ENCODE measurements at regions not wholly inside any gene's neighbourhood (a gene's known extent, or its start where the extent isn't known, plus 50 kb on each side); places are given as distances from the start of the nearest gene placed in this dataset.

- peak in 2 of 3 experiments; percentile 43 to 47; a peak in 4 of 6 replicates for TF ChIP-seq CTCF (IDR thresholded peaks at IDR 0.05 in 2 of 3, conservative IDR thresholded peaks at IDR 0.05 in 1 of 3; ENCODE audit: borderline replicate concordance in 1 of 3, insufficient read depth in 1 of 3, low read depth in 2 of 3, low read length in 2 of 3)
- TF ChIP-seq ZNF274 (IDR thresholded peaks at IDR 0.05; ENCODE audit: low read depth, low read length) = no peak
Measured at GRCh38 chr22:33209930-33210784, 152.0 kb upstream of the SYN3 start (continued).

- DNase-seq (ENCODE audit: low read depth, low spot score) (no peak), ATAC-seq (no peak)
- Histone ChIP-seq H3K4me3 (replicated peaks in 1 of 2; ENCODE audit: low read depth in 1 of 2, low read length in 2 of 2) (no peak overlapping the region), H3K36me3 (ENCODE audit: control insufficient read depth in 1 of 2, insufficient read depth in 2 of 2, low read length in 2 of 2) (no peaks in the 10 kb centered on the region), H3K27me3 (ENCODE audit: insufficient read depth, low read length) (no peaks in the 10 kb centered on the region), H3K27ac (ENCODE audit: low read depth, low read length) (no peak overlapping the region), H2AFZ (ENCODE audit: low read depth, low read length, poor library complexity, severe bottlenecking) (no peak overlapping the region), H3K4me2 (ENCODE audit: low read length) (no peak overlapping the region), H3K9me3 (ENCODE audit: control insufficient read depth in 1 of 2, insufficient read depth in 1 of 2, low read depth in 1 of 2, low read length in 2 of 2) (no peaks in the 10 kb centered on the region; a peak in 1 of 4 replicates), H4K20me1 (ENCODE audit: insufficient read depth) (no peaks in the 10 kb centered on the region), H3K4me1 (ENCODE audit: control insufficient read depth in 1 of 2, insufficient read depth in 2 of 2, low read length in 2 of 2) (no peaks in the 10 kb centered on the region), H3K9ac (ENCODE audit: low read length) (no peak overlapping the region), H3K9me2 (ENCODE audit: insufficient read depth) (no peaks in the 10 kb centered on the region), H3K79me2 (ENCODE audit: insufficient read depth, low read length) (no peaks in the 10 kb centered on the region)
- ChIA-PET RAD21 (ENCODE audit: low non-redundant PET in 1 of 2, low total read pairs in 2 of 2, uncharacterized antibody in 2 of 2, unreplicated experiment in 2 of 2) (no interaction called here), CTCF (no interaction called here), POLR2A (no interaction called here)
- intact Hi-C loops (cut with micrococcal nuclease) = loop anchor here (5.0 kb wide), 1 partner anchor 187 kb away; no protein-coding TSS in a partner anchor
- TF ChIP-seq FOSL1 (IDR thresholded peaks at IDR 0.05; ENCODE audit: low read depth) = no peak
- TF ChIP-seq CTCF (IDR thresholded peaks at IDR 0.05 in 2 of 3, conservative IDR thresholded peaks at IDR 0.05 in 1 of 3; ENCODE audit: borderline replicate concordance in 1 of 3, insufficient read depth in 1 of 3, low read depth in 2 of 3, low read length in 2 of 3) = no peak
- TF ChIP-seq REST (IDR thresholded peaks at IDR 0.05; ENCODE audit: low read depth) = no peak
- no TSS peak for BruUV-seq (replicated peaks)
Measured at GRCh38 chr22:33204408-33204807, 146.2 kb upstream of the SYN3 start.
